ENCODE measurements at regions not wholly inside any gene's neighbourhood (a gene's known extent, or its start where the extent isn't known, plus 50 kb on each side); places are given as distances from the start of the nearest gene placed in this dataset.
"Not testable (repeated sequence)": the region's sequence is repeated elsewhere in the genome, so short reads cannot be mapped to it uniquely, and the experiment has no call there.

DNA sequence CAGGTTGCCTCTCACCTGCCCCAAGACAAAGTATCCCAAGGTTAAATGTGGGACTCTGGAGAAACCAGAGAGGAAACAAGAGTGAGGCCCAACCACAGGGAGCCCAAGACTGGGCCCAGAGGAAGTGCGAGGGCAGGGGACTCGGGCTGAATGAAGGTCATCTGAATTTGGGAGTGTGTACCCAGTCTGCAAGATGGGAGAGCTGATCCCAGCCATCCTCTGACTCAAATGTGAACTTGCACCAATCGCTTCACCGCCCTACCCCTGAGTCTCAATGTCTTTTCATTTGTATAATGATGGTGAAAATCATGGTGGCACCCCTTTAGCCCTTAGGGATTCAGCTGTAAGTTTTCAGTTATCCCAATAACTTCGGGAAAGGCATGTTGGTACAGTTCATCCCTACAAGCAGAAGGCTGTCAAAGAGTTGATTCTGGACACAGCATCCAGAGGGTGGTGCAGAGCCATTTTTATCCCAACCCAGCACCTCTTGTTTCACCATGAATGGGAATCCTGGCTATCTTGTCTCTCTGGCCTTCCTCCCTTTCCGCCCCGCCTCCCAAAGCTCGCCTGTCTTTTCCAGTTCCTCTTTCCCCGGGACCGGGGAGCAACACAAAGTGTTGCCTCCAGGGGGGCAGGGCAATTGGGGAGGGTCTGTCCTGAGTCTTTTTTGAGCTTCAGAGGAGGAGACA, 123.4 kb downstream of the NUFIP1 start:
- peaks cover 21% of the 10 kb centered on the region for H3K27me3 Mint-ChIP-seq
- H3K27ac Mint-ChIP-seq: no peak overlapping the region
- no peak overlapping the region for H3K4me3 Mint-ChIP-seq
- H3K4me1 Mint-ChIP-seq: peaks cover 3% of the 10 kb centered on the region
- H3K36me3 Mint-ChIP-seq (ENCODE audit: low read depth): no peaks in the 10 kb centered on the region
- DNase-seq: no peak
- peaks cover 6% of the 10 kb centered on the region for H3K9me3 Mint-ChIP-seq
- intact Hi-C loops (cut with micrococcal nuclease): no loop called here

DNA sequence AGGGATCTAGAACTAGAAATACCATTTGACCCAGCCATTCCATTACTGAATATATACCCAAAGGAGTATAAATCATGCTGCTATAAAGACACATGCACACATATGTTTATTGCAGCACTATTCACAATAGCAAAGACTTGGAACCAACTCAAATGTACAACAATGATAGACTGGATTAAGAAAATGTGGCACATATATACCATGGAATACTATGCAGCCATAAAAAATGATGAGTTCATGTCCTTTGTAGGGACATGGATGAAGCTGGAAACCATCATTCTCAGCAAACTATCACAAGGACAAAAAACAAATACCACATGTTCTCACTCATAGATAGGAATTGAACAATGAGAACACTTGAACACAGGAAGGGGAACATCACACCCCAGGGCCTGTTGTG, 125.6 kb downstream of the NUFIP1 start:
- intact Hi-C loops (cut with micrococcal nuclease); H3K27ac Mint-ChIP-seq; DNase-seq; H3K4me1 Mint-ChIP-seq; H3K36me3 Mint-ChIP-seq (ENCODE audit: low read depth); H3K9me3 Mint-ChIP-seq; H3K4me3 Mint-ChIP-seq: not testable (repeated sequence)
- peaks cover 29% of the 10 kb centered on the region for H3K27me3 Mint-ChIP-seq

DNA sequence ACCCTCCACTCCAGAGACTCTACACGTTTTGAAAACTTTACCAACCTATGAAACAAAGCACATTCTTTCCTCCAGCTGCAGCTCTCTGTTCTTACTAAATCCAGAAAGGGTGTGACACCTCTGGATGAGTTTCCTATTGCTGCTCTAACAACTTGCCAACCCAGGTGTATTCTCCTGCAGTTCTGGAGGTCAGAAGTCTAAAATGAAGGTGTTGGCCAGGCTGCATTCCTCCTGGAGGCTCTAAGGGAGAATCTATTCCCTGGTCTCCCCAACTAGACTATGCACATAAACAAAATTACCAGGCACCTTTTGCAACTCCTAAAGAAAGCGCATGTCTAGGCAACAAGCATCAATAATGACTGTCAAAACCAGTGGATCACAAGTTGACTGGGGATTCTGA, 128.8 kb downstream of the NUFIP1 start:
- peaks cover 34% of the 10 kb centered on the region for H3K27me3 Mint-ChIP-seq
- H3K36me3 Mint-ChIP-seq (ENCODE audit: low read depth): no peaks in the 10 kb centered on the region
- H3K27ac Mint-ChIP-seq: no peak overlapping the region
- DNase-seq: no peak
- H3K9me3 Mint-ChIP-seq: no peaks in the 10 kb centered on the region
- intact Hi-C loops (cut with micrococcal nuclease): no loop called here
- H3K4me3 Mint-ChIP-seq: no peak overlapping the region
- H3K4me1 Mint-ChIP-seq: no peaks in the 10 kb centered on the region

DNA sequence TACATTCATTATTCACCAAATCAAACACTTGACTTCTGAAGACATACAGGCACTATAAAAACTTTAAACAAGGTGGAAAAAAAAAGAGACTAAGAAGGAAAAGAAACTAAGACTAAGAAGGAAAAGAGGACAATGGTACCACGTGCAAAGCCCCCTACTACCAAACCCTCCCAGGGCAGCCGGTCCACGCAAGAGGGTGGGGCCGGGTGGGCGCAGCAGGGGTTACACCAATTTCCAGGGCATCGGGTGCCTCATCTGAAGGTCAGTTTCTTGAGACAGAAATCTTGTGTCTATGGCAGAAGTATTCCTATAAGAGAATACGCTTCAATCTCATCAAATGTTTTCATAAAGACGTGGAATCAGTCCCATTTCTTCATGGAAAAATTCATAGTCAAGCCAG, 131.5 kb downstream of the NUFIP1 start:
- no peak overlapping the region for H3K27ac Mint-ChIP-seq
- peaks cover 29% of the 10 kb centered on the region for H3K27me3 Mint-ChIP-seq
- H3K4me3 Mint-ChIP-seq: no peak overlapping the region
- intact Hi-C loops (cut with micrococcal nuclease): no loop called here
- H3K36me3 Mint-ChIP-seq (ENCODE audit: low read depth): no peaks in the 10 kb centered on the region
- no peak for DNase-seq
- no peaks in the 10 kb centered on the region for H3K4me1 Mint-ChIP-seq
- no peaks in the 10 kb centered on the region for H3K9me3 Mint-ChIP-seq

DNA sequence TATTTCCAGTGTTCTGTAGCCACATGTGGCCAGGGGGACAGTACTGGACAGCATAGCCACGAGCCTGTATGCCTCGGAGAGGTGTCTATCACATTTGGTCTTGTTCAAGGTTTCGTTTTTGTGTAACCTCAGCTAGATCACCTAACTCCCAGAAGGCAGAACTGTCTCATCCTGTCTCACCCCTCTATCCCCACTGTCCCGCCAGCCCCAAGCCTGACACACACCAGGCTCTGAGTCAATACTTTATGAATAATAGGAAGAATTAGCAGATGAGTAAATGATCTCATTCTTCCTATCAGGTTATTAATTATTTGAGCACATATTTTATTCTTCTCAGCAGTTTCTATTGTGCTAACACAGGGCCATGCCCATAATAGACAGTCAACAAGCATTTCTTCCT, 132.2 kb downstream of the NUFIP1 start:
- H3K27me3 Mint-ChIP-seq: peaks cover 26% of the 10 kb centered on the region
- no peaks in the 10 kb centered on the region for H3K4me1 Mint-ChIP-seq
- no peaks in the 10 kb centered on the region for H3K36me3 Mint-ChIP-seq (ENCODE audit: low read depth)
- no peak overlapping the region for H3K27ac Mint-ChIP-seq
- no peak overlapping the region for H3K4me3 Mint-ChIP-seq
- H3K9me3 Mint-ChIP-seq: no peaks in the 10 kb centered on the region
- DNase-seq: no peak
- intact Hi-C loops (cut with micrococcal nuclease): no loop called here

DNA sequence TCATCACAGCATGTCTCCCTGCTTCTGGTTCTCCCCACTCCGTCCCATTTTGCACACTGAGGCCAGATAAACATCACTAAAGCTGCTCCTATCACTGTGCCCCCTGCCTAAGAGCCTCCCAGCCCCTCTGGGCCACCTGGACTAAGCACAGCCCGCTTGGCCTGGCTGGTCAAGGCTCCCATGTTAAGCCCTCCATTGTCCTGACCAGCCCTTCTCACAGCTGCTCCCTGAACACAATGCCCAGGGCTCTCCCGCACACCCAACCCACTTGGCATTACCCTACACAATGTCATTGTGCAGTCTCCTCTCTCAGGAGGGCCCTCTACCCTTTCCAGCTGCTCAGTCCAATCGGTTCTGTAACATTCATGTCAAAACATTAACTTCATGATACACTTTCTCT, 133.4 kb downstream of the NUFIP1 start:
- H3K9me3 Mint-ChIP-seq: no peaks in the 10 kb centered on the region
- DNase-seq: no peak
- intact Hi-C loops (cut with micrococcal nuclease): no loop called here

DNA sequence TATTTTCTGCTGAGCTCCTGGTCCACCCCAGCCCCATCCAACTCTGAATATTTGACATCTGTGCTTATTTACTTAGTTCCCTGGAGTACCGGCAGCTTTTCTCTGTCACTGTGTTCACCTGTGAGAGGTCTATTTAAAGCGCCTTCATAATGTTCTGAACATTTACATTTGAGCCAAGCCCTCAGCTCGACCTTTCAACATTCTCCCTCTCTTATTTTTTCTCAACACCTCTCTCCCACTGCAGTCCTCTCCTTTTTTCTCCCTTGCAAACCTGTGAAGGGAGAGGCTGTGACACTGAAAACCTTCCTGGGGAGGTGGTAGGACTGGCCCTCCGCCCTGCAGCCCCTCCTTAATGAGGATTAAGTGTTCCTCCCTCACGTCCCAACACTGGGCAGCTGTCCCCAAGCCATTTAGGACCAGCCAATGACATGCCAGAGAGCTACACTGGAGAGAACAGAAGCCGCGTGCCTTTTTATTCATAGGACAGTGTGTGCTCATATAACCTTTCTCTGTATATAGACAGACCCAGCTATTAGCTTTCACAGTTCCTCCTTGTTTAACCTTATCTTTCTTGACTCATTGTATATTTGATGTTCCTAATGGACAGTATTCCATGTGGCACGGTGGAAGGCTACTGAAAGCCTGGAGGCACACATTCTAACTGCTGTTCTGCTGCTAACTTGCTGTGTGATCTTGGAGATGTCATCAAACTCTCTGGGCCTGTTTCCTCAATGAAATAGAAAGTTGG, 134.8 kb downstream of the NUFIP1 start:
- Mint-ChIP-seq H3K27me3 (peaks cover 19% of the 10 kb centered on the region), H3K4me3 (no peak overlapping the region), H3K9me3 (no peaks in the 10 kb centered on the region), H3K27ac (no peak overlapping the region), H3K4me1 (no peaks in the 10 kb centered on the region), H3K36me3 (ENCODE audit: low read depth) (no peaks in the 10 kb centered on the region)
- intact Hi-C loops (cut with micrococcal nuclease): no loop called here
- DNase-seq: no peak

More for the DNA sequence above, 133.4 kb downstream of the NUFIP1 start:
- H3K4me1 Mint-ChIP-seq: no peaks in the 10 kb centered on the region
- H3K27ac Mint-ChIP-seq: no peak overlapping the region
- peaks cover 26% of the 10 kb centered on the region for H3K27me3 Mint-ChIP-seq
- H3K36me3 Mint-ChIP-seq (ENCODE audit: low read depth): no peaks in the 10 kb centered on the region
- H3K4me3 Mint-ChIP-seq: no peak overlapping the region

DNA sequence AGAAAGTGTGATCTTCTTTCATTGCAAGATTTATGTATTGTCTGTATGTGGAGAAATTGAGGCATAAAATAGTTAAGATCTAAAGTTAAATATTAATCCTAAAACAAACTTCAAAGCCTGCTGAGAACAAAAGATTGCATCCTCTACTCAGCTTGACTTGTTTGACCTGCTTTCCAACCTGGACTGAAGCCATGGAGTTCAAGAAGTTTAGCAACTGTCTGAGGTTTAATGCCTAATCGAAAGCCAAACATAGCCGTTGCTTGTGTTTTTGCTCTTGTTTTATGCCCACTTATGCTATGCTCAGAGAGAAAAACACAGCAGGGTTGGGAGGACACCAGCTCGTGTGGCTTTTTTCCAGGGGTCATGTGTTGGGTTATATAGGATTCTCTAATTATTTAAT, 135.6 kb downstream of the NUFIP1 start:
- intact Hi-C loops (cut with micrococcal nuclease): no loop called here
- no peak overlapping the region for H3K4me3 Mint-ChIP-seq
- no peaks in the 10 kb centered on the region for H3K36me3 Mint-ChIP-seq (ENCODE audit: low read depth)
- H3K27me3 Mint-ChIP-seq: peaks cover 15% of the 10 kb centered on the region
- H3K27ac Mint-ChIP-seq: no peak overlapping the region
- H3K4me1 Mint-ChIP-seq: no peaks in the 10 kb centered on the region
- no peaks in the 10 kb centered on the region for H3K9me3 Mint-ChIP-seq
- no peak for DNase-seq

DNA sequence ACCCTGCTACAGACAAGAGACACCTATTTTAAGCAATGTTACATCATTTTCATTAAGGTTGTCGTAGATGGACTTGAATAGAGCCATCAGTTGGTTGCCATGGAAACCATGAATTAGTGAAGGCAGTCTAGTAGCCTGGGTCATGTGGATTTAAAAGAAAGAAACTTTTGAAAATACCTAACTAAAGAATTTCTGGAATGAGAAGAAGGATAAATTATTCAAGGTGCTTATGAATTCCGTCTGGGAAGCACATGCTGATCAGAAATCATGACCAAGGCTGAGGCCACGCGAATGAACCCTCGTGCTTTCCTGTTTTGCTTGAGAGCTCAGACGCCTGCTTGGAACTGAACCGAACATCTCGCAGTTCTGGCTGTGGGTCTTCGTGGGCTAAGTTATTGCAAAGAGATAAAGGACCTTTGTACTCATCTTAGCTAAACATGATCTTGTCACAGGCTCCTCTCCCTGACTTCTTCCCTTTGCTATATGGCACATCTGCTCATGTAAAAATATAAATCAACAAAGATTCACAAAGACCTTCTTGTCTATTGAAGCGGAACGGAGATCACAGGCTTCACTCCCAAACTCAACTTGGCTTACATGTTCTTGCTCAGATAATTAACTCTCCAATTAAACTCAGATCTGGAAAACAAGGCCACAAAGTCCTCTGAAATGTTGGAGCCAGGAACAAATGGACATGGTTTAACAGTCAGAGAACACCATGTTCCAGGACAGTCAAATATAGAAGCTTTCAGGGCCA, 140.2 kb downstream of the NUFIP1 start:
- Mint-ChIP-seq H3K4me1 (no peaks in the 10 kb centered on the region), H3K36me3 (ENCODE audit: low read depth) (no peaks in the 10 kb centered on the region), H3K27ac (no peak overlapping the region), H3K9me3 (no peaks in the 10 kb centered on the region), H3K4me3 (no peak overlapping the region), H3K27me3 (peaks cover 17% of the 10 kb centered on the region)
- intact Hi-C loops (cut with micrococcal nuclease): no loop called here
- no peak for DNase-seq

DNA sequence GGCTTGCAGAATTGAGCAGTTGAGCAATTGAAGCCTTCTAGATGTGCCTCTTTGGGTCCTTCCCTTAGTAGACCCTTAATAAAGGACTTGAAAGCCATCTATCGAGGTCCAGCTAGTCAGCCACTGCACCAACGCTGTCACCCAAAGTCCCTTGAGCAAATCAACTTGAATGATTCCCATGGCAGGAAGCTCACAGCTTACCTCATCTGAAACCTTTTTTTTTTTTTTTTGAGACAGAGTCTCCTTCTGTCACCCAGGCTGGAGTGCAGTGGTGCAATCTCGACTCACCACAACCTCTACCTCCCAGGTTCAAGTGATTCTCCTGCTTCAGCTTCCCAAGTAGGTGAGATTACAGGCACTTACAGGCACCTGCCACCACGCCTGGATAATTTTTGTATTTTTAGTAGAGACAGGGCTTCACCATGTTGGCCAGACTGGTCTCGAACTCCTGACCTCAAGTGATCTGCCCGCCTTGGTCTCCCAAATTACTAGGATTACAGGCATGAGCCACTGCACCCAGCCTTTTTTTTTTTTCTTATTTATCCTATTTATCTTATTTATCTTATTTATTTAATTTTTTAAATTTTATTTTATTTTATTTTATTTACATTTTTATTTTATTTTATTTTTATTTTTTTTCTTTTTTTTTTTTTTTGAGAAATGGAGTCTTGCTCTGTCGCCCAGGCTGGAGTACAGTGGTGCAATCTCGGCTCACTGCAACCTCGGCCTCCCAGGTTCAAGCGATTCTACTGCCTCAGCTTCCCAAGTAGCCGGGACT, 143.8 kb downstream of the NUFIP1 start:
- H3K9me3 Mint-ChIP-seq; H3K4me3 Mint-ChIP-seq; intact Hi-C loops (cut with micrococcal nuclease); H3K27ac Mint-ChIP-seq; DNase-seq; H3K4me1 Mint-ChIP-seq; H3K36me3 Mint-ChIP-seq (ENCODE audit: low read depth): not testable (repeated sequence)
- H3K27me3 Mint-ChIP-seq: peaks cover 19% of the 10 kb centered on the region

DNA sequence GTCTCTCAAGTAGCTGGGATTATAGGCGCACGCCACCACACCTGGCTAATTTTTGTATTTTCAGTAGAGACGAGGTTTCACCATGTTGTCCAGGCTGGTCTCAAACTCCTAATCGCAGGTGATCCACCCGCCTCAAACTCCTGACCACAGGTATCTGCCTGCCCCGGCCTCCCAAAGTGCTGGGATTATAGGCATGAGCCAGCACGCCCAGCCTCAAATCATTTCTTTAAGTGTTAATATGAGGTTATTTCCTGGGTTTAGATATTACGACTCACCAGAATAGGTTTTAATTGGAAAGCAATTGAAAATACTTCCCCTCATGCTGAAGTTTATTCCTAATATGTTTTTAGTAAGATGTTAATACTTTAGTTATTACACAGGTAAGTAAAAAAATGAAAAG, 144.5 kb downstream of the NUFIP1 start:
- Mint-ChIP-seq H3K27ac (no peak overlapping the region), H3K36me3 (ENCODE audit: low read depth) (no peaks in the 10 kb centered on the region)
- intact Hi-C loops (cut with micrococcal nuclease): no loop called here

DNA sequence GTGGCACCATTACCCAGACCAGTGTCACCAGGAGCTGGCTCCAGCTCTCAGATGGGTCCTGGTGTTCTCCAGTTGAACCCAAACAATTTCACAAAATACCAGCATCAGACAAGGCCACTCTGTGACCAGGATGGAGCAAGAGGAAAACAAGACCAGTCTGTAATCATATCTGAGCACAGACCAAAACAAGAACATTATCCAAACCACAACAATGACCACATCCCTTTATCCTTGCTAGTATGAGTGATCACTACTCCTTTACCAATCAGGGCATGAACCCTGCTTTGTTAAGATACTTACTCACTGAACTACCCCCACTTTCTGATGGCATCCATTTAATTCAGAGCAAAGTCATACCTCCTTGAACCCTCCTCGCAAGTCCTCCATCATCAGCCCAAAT, 145.9 kb downstream of the NUFIP1 start:
- no peak for DNase-seq
- H3K4me1 Mint-ChIP-seq: no peaks in the 10 kb centered on the region

More for the DNA sequence above, 144.5 kb downstream of the NUFIP1 start:
- Mint-ChIP-seq H3K9me3 (no peaks in the 10 kb centered on the region), H3K4me3 (no peak overlapping the region), H3K4me1 (no peaks in the 10 kb centered on the region), H3K27me3 (peaks cover 21% of the 10 kb centered on the region)
- DNase-seq: no peak

DNA sequence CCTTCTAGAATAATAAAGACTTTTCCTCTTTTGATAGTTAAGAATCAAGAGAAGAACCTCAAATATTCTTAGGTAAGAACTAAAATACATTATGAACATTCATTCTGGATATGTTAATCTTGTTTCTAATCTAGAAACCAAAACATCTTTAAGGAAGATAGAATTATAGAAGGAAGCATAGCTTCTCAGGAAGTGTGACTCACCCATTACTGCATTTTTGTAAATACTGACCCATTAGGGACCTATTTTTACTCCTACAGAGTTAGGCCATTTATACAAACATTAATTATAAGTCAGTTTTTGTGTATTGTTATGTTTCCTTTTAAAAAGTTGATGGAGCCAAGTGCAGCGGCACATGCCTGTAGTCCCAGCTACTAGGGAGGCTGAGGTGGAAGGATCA, 147.1 kb downstream of the NUFIP1 start:
- H3K4me1 Mint-ChIP-seq: no peaks in the 10 kb centered on the region
- DNase-seq: no peak
- peaks cover 10% of the 10 kb centered on the region for H3K27me3 Mint-ChIP-seq
- no peak overlapping the region for H3K27ac Mint-ChIP-seq
- no peaks in the 10 kb centered on the region for H3K9me3 Mint-ChIP-seq
- H3K36me3 Mint-ChIP-seq (ENCODE audit: low read depth): no peaks in the 10 kb centered on the region
- intact Hi-C loops (cut with micrococcal nuclease): no loop called here
- H3K4me3 Mint-ChIP-seq: no peak overlapping the region

More for the DNA sequence above, 145.9 kb downstream of the NUFIP1 start:
- Mint-ChIP-seq H3K9me3 (no peaks in the 10 kb centered on the region), H3K27me3 (peaks cover 16% of the 10 kb centered on the region), H3K4me3 (no peak overlapping the region), H3K27ac (no peak overlapping the region), H3K36me3 (ENCODE audit: low read depth) (no peaks in the 10 kb centered on the region)
- intact Hi-C loops (cut with micrococcal nuclease): no loop called here

DNA sequence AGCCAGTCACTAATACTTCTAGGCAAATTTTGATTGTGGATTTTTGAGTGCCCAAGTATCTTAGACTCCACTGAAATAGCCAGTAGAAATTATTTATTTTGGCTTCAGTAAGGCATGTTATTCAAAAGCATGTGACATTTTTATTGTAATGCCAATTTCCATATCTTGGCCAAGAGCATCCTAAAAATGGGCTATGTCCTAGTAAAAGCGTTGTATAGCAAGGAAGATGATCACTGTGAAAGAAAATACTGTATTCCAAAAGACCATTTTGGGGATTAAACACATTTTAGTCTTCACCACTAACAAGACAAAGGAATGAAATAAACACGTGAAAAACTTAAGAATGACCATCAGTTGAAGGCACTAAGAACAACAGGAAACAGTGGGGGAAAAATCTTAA, 149.1 kb downstream of the NUFIP1 start:
- DNase-seq: no peak
- intact Hi-C loops (cut with micrococcal nuclease): no loop called here
- H3K27me3 Mint-ChIP-seq: peaks cover 11% of the 10 kb centered on the region
- no peaks in the 10 kb centered on the region for H3K4me1 Mint-ChIP-seq
- H3K4me3 Mint-ChIP-seq: no peak overlapping the region
- no peaks in the 10 kb centered on the region for H3K36me3 Mint-ChIP-seq (ENCODE audit: low read depth)
- no peaks in the 10 kb centered on the region for H3K9me3 Mint-ChIP-seq
- H3K27ac Mint-ChIP-seq: no peak overlapping the region

All from activated CD4-positive, alpha-beta T cell treated with anti-CD3 and anti-CD28 coated beads, Interleukin-2, amount 10 ng/mL, durations not matched to agents 24 days and 14 days (primary cell).